Neural progenitor cell (in vitro differentiated cells): ENCODE measurements at regions not wholly inside any gene's neighbourhood (a gene's known extent, or its start where the extent isn't known, plus 50 kb on each side); places are given as distances from the start of the nearest gene placed in this dataset.

ENCODE experiments used
- DNase-seq: peaks from one replicate; pipeline ENCODE4 v3.0.0-alpha.2; 2016; ENCODE audit warnings: low spot score
- H2AFZ ChIP-seq: fragments of 200-600 bp; sonication (generic); replicated peaks from 2 replicates; pipeline ENCODE4 v1.6.1; 2016; ENCODE audit warnings: antibody characterized with exemption
- H3F3A ChIP-seq: fragments of 200-600 bp; sonication (generic); 2 replicates; pipeline ENCODE4 v1.6.1; 2016; ENCODE audit warnings: antibody characterized with exemption, low read depth
- H3K27ac ChIP-seq: fragments of 200-600 bp; sonication (generic); 2 replicates; pipeline ENCODE4 v1.5.1; 2016; ENCODE audit warnings: mild to moderate bottlenecking
- H3K27me3 ChIP-seq: fragments of 200-600 bp; sonication (generic); 2 replicates; pipeline ENCODE4 v1.6.1; 2016; ENCODE audit warnings: mild to moderate bottlenecking, moderate library complexity
- H3K36me3 ChIP-seq: fragments of 200-600 bp; sonication (generic); 2 replicates; pipeline ENCODE4 v1.5.1; 2016
- H3K4me1 ChIP-seq: fragments of 200-600 bp; sonication (generic); 2 replicates; pipeline ENCODE4 v1.6.1; 2016; ENCODE audit warnings: mixed run types
- H3K4me2 ChIP-seq: fragments of 200-600 bp; sonication (generic); 2 replicates; pipeline ENCODE4 v1.6.1; 2016
- H3K4me3 ChIP-seq: fragments of 200-600 bp; sonication (generic); 2 replicates; pipeline ENCODE4 v1.5.1; 2016
- H3K79me2 ChIP-seq: fragments of 200-600 bp; sonication (generic); 2 replicates; pipeline ENCODE4 v1.6.1; 2016; ENCODE audit warnings: low read depth
- H3K9ac ChIP-seq: fragments of 200-600 bp; sonication (generic); 2 replicates; pipeline ENCODE4 v1.6.1; 2016
- H3K9me3 ChIP-seq: fragments of 200-600 bp; sonication (generic); 2 replicates; pipeline ENCODE4 v1.5.1; 2016; ENCODE audit warnings: low read depth
- H4K20me1 ChIP-seq: fragments of 200-600 bp; sonication (generic); 2 replicates; pipeline ENCODE4 v1.6.1; 2016; ENCODE audit warnings: low read depth
- H3K27ac Mint-ChIP-seq: 3 replicates; pipeline ENCODE4 v1.8.0; 2021; ENCODE audit warnings: mixed read lengths
- H3K27me3 Mint-ChIP-seq: 2 replicates; pipeline ENCODE4 v1.8.0; 2022; ENCODE audit warnings: low read depth, mild to moderate bottlenecking, inconsistent platforms, moderate library complexity, mixed read lengths; ENCODE audit not compliant: insufficient read depth
- H3K36me3 Mint-ChIP-seq: 3 replicates; pipeline ENCODE4 v1.8.0; 2021; ENCODE audit warnings: mixed read lengths
- H3K4me1 Mint-ChIP-seq: 3 replicates; pipeline ENCODE4 v1.8.0; 2021; ENCODE audit warnings: mixed read lengths
- H3K4me3 Mint-ChIP-seq: 3 replicates; pipeline ENCODE4 v1.8.0; 2021; ENCODE audit warnings: mild to moderate bottlenecking, moderate library complexity, mixed read lengths
- H3K9me3 Mint-ChIP-seq: 3 replicates; pipeline ENCODE4 v1.8.0; 2020; ENCODE audit warnings: mixed read lengths
- EZH2 ChIP-seq: fragments of 200-600 bp; sonication (generic); IDR thresholded peaks from 2 replicates; pipeline ENCODE4 v1.6.1; 2017; ENCODE audit warnings: antibody characterized with exemption, mild to moderate bottlenecking, moderate library complexity
- EZH2phosphoT487 ChIP-seq: fragments of 200-600 bp; sonication (generic); IDR thresholded peaks from 2 replicates; pipeline ENCODE4 v1.6.1; 2017; ENCODE audit warnings: antibody characterized with exemption
- TF ChIP-seq, protein P1 (sequence below): fragments of 200-600 bp; sonication (generic); IDR thresholded peaks from 2 replicates; pipeline ENCODE4 v1.5.1; 2017; ENCODE audit warnings: antibody characterized with exemption, mild to moderate bottlenecking

DNA sequence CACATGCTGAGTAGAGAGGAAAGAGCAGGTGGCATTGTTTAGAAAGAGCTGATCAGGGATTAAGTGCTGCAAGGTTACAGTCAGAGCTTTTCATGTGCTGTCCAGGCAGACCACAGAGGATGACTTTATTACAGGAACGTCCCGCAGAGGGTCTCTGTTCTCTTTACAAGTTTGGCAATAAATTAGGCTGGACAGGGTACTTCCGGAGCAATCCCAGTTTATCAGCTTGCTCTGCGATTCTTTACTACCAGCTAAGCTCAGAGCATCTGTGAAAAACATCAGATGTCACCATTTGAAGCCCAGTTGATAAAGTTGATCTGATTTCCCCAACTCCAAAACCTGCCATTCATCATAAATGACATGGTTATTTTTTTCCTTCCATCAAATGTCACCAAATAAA lies 633.1 kb downstream of the NLGN4X start:
- H3K9me3 ChIP-seq, result no peaks in the 10 kb centered on the region
- H3K4me2 ChIP-seq, result no peak overlapping the region
- H3K27me3 ChIP-seq, result no peaks in the 10 kb centered on the region
- no peaks in the 10 kb centered on the region for H3K4me1 ChIP-seq
- no peak overlapping the region for H3K27ac ChIP-seq
- peaks cover 7% of the 10 kb centered on the region for H3K4me1 Mint-ChIP-seq
- H3K9ac ChIP-seq, result no peak overlapping the region
- TF ChIP-seq, protein P1, sequence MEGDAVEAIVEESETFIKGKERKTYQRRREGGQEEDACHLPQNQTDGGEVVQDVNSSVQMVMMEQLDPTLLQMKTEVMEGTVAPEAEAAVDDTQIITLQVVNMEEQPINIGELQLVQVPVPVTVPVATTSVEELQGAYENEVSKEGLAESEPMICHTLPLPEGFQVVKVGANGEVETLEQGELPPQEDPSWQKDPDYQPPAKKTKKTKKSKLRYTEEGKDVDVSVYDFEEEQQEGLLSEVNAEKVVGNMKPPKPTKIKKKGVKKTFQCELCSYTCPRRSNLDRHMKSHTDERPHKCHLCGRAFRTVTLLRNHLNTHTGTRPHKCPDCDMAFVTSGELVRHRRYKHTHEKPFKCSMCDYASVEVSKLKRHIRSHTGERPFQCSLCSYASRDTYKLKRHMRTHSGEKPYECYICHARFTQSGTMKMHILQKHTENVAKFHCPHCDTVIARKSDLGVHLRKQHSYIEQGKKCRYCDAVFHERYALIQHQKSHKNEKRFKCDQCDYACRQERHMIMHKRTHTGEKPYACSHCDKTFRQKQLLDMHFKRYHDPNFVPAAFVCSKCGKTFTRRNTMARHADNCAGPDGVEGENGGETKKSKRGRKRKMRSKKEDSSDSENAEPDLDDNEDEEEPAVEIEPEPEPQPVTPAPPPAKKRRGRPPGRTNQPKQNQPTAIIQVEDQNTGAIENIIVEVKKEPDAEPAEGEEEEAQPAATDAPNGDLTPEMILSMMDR, result no peak
- no peak for TF ChIP-seq EZH2
- TF ChIP-seq EZH2phosphoT487, result no peak
- H3K9me3 Mint-ChIP-seq, result peaks cover 9% of the 10 kb centered on the region
- H3K36me3 ChIP-seq, result no peaks in the 10 kb centered on the region
- H3K27ac Mint-ChIP-seq, result no peak overlapping the region
- H2AFZ ChIP-seq, result no peak overlapping the region
- H3K4me3 Mint-ChIP-seq, result no peak overlapping the region
- H4K20me1 ChIP-seq, result no peaks in the 10 kb centered on the region
- peaks cover 2% of the 10 kb centered on the region for H3K36me3 Mint-ChIP-seq
- no peak overlapping the region for H3K4me3 ChIP-seq
- DNase-seq, result no peak
- H3K27me3 Mint-ChIP-seq, result no peaks in the 10 kb centered on the region
- no peaks in the 10 kb centered on the region for H3K79me2 ChIP-seq
- no peaks in the 10 kb centered on the region for H3F3A ChIP-seq

DNA sequence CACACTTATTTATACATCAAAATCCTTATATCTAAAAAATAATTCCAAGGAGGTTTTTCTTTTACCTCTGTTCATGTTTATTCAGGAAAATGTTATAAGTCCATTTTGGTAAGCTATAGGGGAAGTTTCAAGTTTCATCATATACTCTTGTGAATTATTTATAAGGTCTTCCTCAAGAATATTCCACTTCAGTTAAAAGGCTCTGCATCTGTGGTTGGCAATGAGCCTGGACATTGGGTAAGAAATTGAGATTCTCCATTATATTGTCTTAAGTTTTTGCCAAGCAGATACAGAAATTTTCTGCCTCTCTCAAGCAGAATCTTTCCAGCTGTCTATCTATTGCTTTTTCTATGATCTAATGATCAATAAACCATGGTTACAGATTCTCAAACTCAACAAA lies 641.9 kb downstream of the NLGN4X start:
- no peaks in the 10 kb centered on the region for H3K79me2 ChIP-seq
- no peaks in the 10 kb centered on the region for H3K4me1 ChIP-seq
- Mint-ChIP-seq H3K36me3 (no peaks in the 10 kb centered on the region), H3K27me3 (no peaks in the 10 kb centered on the region), H3K4me1 (peaks cover 4% of the 10 kb centered on the region), H3K4me3 (no peak overlapping the region), H3K9me3 (peaks cover 2% of the 10 kb centered on the region), H3K27ac (no peak overlapping the region)
- H3K36me3 ChIP-seq, result no peaks in the 10 kb centered on the region
- H3K9ac ChIP-seq, result no peak overlapping the region
- no peaks in the 10 kb centered on the region for H3K27me3 ChIP-seq
- no peaks in the 10 kb centered on the region for H4K20me1 ChIP-seq
- H3K4me3 ChIP-seq, result no peak overlapping the region
- no peaks in the 10 kb centered on the region for H3K9me3 ChIP-seq
- H3K4me2 ChIP-seq, result no peak overlapping the region
- H3F3A ChIP-seq, result no peaks in the 10 kb centered on the region
- no peak overlapping the region for H2AFZ ChIP-seq
- no peak for DNase-seq
- TF ChIP-seq EZH2phosphoT487 (no peak), EZH2 (no peak)
- TF ChIP-seq, protein P1, result no peak
- H3K27ac ChIP-seq, result no peak overlapping the region

DNA sequence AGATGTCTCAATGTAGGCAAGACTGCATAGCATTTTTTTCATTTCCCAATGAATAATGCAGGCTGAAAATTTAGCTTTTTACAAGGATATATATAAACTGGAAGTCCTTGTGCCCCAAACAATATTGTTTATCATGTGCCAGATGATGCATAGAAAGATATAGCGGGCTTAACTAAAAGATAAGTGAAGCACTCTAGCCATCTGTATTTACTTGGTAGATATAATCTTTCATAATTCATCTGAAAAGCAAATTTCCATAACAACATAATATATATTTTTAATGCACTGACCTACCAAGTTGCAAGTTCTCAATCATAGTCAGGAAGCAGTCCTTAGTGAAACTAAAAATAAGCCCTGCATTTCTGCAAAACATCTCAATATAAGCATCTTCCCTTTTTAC lies 653.3 kb downstream of the NLGN4X start:
- H3K9ac ChIP-seq, result no peak overlapping the region
- TF ChIP-seq, protein P1, result no peak
- TF ChIP-seq EZH2phosphoT487, result no peak
- no peak for TF ChIP-seq EZH2
- no peaks in the 10 kb centered on the region for H3K27me3 ChIP-seq
- DNase-seq, result no peak
- H3K4me3 Mint-ChIP-seq, result no peak overlapping the region
- H3K27me3 Mint-ChIP-seq, result no peaks in the 10 kb centered on the region
- H3K4me1 Mint-ChIP-seq, result no peaks in the 10 kb centered on the region
- no peaks in the 10 kb centered on the region for H3F3A ChIP-seq
- no peak overlapping the region for H2AFZ ChIP-seq
- H3K9me3 Mint-ChIP-seq, result no peaks in the 10 kb centered on the region
- H3K36me3 ChIP-seq, result no peaks in the 10 kb centered on the region
- H4K20me1 ChIP-seq, result no peaks in the 10 kb centered on the region
- no peaks in the 10 kb centered on the region for H3K36me3 Mint-ChIP-seq
- H3K9me3 ChIP-seq, result no peaks in the 10 kb centered on the region
- no peaks in the 10 kb centered on the region for H3K4me1 ChIP-seq
- no peaks in the 10 kb centered on the region for H3K79me2 ChIP-seq
- no peak overlapping the region for H3K4me3 ChIP-seq
- no peak overlapping the region for H3K27ac ChIP-seq
- no peak overlapping the region for H3K27ac Mint-ChIP-seq
- H3K4me2 ChIP-seq, result no peak overlapping the region

DNA sequence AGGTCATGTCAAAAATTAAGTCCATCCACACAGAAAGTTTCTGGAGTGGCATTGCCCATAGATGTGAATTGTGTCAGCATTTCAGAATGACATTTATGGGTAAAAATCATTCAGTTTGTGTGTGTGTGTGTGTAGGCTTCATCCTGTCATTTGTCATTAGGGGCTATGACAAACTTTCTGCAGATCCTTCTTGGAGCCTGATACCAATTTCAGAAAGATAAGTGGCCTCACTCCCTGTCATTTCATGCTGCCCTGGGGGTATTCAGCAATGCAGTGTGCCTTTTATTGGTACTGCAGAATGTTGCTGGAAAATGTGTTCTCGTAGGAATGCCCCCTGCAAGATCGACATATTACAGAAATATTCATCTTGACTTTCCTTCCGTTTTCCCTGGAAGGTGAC lies 659.7 kb downstream of the NLGN4X start:
- Histone ChIP-seq H3K9ac (no peak overlapping the region), H2AFZ (no peak overlapping the region), H3K4me3 (no peak overlapping the region), H3F3A (no peaks in the 10 kb centered on the region), H3K79me2 (no peaks in the 10 kb centered on the region), H3K27ac (no peak overlapping the region), H4K20me1 (no peaks in the 10 kb centered on the region), H3K4me2 (no peak overlapping the region), H3K4me1 (no peaks in the 10 kb centered on the region), H3K27me3 (no peaks in the 10 kb centered on the region), H3K36me3 (no peaks in the 10 kb centered on the region), H3K9me3 (no peaks in the 10 kb centered on the region)
- TF ChIP-seq EZH2 (no peak), EZH2phosphoT487 (no peak)
- TF ChIP-seq, protein P1, result no peak
- no peaks in the 10 kb centered on the region for H3K27me3 Mint-ChIP-seq
- no peaks in the 10 kb centered on the region for H3K9me3 Mint-ChIP-seq
- no peak overlapping the region for H3K27ac Mint-ChIP-seq
- H3K4me3 Mint-ChIP-seq, result no peak overlapping the region
- DNase-seq, result no peak
- H3K36me3 Mint-ChIP-seq, result no peaks in the 10 kb centered on the region
- no peaks in the 10 kb centered on the region for H3K4me1 Mint-ChIP-seq
